Raji (cell line): ENCODE measurements at regions not wholly inside any gene's neighbourhood (a gene's known extent, or its start where the extent isn't known, plus 50 kb on each side); places are given as distances from the start of the nearest gene placed in this dataset.

Experiments used
- POLR2A ChIP-seq: IDR thresholded peaks from 2 replicates; pipeline ENCODE4 v1.6.1; 2011; ENCODE audit warnings: low read depth, low read length, control low read depth; ENCODE audit not compliant: insufficient read depth

DNA sequence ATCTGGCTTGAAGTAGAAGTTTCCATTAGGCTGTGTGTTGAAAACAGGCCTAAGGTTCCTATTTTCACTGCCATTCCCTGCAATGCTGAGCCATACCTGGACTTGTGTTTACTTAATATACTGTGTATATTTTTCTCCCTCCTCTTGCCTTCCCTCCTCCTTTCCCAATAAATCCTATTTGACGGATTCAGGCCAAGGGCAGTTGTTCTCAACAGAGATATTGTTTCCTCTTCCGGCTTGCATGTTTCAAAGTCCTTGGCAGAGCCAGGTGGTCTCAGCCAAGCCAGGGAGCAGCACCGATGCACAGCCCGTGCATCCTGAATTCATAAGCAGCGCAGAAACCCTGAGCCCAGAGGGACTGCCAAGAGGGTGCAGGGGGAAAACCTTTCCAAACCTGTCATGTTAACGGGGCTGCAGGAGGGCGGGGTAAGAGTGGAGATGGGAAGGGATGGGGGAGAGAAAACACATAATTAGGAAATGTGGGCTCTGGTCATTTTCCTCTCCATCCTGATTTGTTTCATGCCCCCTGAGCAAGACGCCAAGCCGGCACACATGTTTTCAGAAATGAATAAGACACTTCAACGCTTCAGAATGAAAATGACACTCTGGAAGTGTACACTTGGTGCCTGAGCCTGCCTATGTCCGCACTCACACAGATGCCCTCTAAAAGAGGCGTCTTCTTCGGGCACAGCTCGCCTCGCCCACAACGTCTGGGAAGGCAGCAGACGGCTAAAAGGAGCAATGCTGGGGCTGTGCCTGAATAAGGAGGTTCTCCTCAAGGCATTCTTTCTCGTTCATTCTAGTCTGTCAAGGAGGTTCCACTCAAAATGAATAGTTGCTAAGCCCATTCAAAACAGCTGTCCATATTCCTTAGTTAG is 149.3 kb upstream of the UBL3 start:
- TF ChIP-seq POLR2A: no peak

- no peak for TF ChIP-seq POLR2A
Measured at GRCh38 chr13:29996316-29996715, 145.9 kb upstream of the UBL3 start.

GRCh38 chr13:29994911-29995595 is 144.6 kb upstream of the UBL3 start:
- no peak for TF ChIP-seq POLR2A

- no peak for TF ChIP-seq POLR2A
Measured at GRCh38 chr13:29993716-29994488, 143.5 kb upstream of the UBL3 start.

- TF ChIP-seq POLR2A: no peak
Measured at GRCh38 chr13:29993196-29993595, 142.8 kb upstream of the UBL3 start.

GRCh38 chr13:29991343-29991742 is 140.9 kb upstream of the UBL3 start:
- TF ChIP-seq POLR2A: no peak

DNA sequence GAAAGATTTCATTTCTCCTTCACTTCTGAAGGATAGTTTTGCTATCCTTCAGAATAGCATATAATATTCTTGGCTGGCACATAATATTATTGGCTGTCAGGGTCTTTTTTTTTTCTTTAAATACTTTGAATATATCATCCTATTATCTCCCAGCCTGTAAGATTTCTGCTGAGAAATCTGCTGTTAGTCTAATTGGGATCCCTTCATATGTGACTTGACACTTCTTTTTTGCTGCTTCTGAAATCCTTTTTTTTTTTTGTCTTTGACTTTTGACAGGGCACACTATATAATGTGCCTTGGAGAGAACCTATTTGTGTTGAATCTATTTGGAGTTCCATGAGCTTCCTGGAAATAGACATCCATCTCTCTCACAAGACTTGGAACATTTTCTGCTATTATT is 136.9 kb upstream of the UBL3 start:
- no peak for TF ChIP-seq POLR2A

DNA sequence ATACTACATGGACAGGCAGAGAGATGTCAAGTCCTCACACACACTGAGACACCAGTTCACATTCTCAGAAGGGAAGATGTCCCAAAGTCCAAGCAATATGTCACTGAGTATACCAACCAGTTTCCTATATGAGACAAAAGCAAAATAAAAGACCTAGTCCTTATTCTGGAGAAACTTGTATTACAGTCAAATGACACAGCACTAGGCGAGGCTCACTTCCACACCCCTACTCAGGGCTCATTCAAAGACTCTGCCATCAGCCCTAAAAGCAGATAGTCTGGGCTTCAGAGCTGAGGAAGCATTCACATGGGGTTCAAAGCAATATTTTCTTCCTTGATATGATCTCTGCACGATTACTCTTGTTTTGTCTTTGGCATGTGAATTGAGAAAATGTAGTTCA is 129.9 kb upstream of the UBL3 start:
- no peak for TF ChIP-seq POLR2A

DNA sequence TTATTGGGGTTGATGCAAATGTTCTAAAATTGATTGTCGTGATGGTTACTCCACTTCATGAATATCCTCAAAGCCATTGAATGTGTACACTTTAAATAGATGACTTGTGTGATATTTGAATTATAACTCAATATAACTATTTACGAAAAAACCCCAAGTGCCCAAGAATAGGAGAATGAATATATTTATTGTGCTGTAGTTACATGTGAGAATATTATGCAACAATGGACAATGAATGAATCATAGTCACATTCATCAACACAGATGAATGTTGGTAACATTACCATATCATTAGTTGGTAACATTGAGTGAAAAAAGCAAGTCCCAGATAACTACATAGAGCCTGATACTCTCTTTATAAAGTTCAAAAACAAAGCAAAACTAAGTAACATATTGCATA is 127.8 kb upstream of the UBL3 start:
- TF ChIP-seq POLR2A: no peak

GRCh38 chr13:29977476-29978120 is 127.2 kb upstream of the UBL3 start:
- no peak for TF ChIP-seq POLR2A

DNA sequence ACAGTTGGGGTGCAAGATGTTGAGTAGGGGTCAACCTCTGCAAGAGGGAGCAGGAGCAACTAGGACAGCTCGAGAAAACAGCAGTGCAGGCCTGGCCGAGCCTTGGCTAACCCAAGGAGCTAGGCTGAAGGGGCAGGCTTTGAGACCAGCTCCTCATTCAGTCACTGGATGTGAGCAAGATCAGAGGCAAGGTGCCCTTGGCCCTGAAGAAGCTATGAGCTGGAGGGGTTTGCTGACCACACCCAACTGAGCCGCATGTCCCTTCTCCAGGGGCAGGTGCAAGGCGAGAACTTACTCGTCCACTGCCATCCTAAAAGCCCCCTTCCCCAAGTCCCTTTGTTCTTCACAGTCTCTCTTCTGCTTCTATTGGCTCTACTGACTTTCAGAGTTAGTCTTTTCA is 126.1 kb upstream of the UBL3 start:
- no peak for TF ChIP-seq POLR2A

DNA sequence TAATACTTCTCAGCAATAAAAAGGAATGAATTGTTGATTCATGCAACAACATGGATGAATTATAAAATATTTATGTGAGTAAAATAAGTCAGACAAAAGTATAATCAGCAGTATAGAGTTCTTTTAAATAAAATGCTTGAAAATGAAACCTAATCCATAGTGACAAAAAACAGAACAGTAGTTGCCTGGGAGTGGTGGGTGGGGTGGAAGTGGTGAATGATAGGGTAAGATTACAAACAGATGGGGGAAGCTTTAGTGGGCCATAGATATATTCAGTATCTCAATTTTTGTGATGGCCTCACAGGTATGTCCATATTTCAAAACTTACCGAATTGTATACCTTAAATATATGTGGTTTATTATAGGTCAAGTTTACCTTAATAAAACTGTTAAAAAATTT is 124.9 kb upstream of the UBL3 start:
- no peak for TF ChIP-seq POLR2A

- TF ChIP-seq POLR2A: no peak
Measured at GRCh38 chr13:29969286-29969685, 118.9 kb upstream of the UBL3 start.

- no peak for TF ChIP-seq POLR2A
Measured at GRCh38 chr13:29964181-29964845, 113.9 kb upstream of the UBL3 start.

- TF ChIP-seq POLR2A: no peak
Measured at GRCh38 chr13:29963089-29963488, 112.7 kb upstream of the UBL3 start.
